Stimulated activated CD8-positive, alpha-beta memory T cell treated with anti-CD3 and anti-CD28 coated beads, Interleukin-2, amount 100 ng/mL, for 48 hours (primary cell): ENCODE measurements at regions not wholly inside any gene's neighbourhood (a gene's known extent, or its start where the extent isn't known, plus 50 kb on each side); places are given as distances from the start of the nearest gene placed in this dataset.
"Not testable (repeated sequence)": the region's sequence is repeated elsewhere in the genome, so short reads cannot be mapped to it uniquely, and the experiment has no call there.

Experiments
- DNase-seq, 2 donors: peaks; one replicate each; pipeline ENCODE4 v3.0.0-alpha.2; 2020; ENCODE audit warnings: low read depth in 2 of 2

GRCh38 chr5:148741766-148742165 lies 84.6 kb upstream of the ADRB2 start:
- not testable (repeated sequence) for DNase-seq

DNA sequence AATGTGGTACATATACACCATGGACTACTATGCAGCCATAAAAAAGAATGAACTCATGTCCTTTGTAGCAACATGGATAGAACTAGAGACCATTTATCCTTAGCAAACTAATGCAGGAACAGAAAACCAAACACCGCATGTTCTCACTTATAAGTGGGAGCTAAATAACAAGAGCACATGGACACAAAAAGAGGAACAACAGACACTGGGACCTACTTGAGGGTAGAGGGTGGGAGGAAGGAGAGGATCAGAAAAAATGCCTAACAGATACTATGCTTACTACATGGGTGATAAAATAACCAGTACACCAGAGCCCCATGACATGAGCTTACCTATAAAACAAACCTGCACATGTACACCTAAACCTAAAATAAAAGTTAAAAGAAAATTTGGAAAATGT lies 82.0 kb upstream of the ADRB2 start:
- not testable (repeated sequence) for DNase-seq

- no peak for DNase-seq
These were observed 79.4 kb upstream of the ADRB2 start for GRCh38 chr5:148746826-148747535.

DNA sequence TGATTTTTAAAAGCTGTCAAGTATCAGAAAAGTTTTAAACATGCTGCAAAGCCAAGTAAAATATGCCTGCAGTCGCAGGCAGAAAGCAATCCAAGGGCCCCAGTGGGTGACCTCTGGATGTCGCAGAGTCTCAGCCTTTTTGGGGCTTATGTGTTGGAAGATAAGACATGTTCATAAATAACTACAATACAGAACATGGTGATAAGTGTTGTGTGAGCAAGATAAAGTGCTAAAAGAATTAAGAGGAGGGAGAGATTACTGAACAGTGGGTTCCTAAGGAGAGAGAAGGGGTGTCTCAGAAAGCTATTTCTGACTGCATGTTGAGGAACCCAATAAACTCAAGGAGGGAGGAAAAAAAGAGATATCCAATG lies 78.9 kb upstream of the ADRB2 start:
- DNase-seq = no peak

DNA sequence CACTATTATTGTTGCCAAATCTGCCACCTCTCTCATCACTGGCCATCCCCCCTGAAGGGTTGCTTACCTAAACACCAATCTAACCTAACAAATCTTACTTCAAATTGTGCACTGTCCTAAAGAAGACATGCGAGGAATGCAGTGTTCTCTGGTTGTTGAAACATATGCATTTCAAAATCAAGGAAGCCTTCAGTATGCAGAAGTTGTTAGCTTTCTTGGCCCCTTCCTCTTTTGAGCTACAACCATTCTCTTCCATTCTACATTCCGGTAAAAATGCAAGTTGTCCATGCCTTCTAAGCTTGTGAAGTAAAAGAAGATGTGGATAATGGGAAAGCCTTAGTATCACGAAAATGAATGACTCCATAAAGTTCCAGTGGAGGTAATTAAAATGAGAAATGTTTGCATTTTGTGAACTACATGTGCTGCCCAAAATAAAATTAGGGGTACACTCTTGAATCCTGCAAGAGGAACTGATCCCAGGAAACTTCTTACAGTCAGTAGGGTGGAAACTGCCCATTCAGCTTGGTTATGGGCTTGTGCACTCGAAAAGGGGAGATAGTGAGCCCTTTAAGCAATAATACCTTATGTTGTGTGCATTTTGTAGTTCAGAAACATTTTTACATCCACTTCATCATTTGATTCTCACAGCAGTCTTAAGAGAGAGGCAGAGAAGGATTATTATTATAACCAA lies 77.6 kb upstream of the ADRB2 start:
- DNase-seq = no peak

DNA sequence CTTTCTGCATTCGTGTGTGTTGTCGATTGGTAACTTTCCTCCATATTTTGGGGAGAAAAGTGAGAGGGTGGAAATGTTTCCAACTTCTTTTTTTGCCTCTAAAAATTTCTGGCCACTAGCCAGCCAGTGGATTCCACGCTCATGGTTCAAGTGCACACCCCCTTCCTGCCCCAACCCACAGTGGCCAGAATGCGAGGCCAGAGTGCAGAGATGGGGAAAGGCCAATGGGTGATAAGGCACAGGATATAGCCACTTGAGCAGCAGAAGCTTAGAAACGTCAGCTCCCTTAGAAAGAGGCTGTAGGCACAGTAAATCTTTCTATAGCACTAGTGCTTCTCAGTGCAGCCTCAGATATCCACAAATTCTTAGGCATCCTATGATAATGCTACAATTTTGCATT lies 75.8 kb upstream of the ADRB2 start:
- DNase-seq = no peak

DNA sequence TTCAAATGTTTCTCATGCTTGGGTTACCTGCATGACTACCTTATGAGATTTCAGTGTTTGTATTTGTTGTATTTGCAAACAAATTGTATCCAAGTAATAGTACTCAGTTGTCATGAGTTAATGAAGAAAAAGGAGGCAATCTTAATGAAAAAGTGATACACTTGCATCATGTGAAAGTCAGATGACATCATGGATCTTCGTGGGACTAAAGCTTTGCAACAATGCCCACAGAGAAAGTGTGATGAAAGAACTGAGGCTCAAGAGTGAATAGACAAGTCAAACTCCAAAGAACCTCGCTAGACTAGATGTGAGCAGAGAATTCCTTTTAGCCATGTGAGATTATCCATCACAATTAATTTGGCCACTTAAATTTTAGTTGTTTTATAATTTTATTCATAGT lies 75.4 kb upstream of the ADRB2 start:
- DNase-seq = no peak

DNA sequence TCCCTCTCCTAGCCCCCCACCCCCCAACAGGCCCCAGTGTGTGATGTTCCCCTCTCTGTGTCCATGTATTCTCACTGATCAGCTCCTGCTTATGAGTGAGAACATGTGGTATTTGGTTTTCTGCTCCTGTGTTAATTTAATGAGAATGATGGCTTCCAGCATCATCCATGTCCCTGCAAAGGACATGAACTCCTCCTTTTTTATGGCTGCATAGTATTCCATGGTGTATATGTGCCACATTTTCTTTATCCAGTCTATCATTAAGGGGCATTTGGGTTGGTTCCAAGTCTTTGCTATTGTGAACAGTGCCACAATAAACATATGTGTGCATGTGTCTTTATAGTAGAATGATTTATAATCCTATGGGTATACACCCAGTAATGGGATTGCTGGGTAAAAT lies 74.0 kb upstream of the ADRB2 start:
- DNase-seq = not testable (repeated sequence)

GRCh38 chr5:148759101-148759500 lies 67.3 kb upstream of the ADRB2 start:
- no peak for DNase-seq

GRCh38 chr5:148760945-148761638 lies 65.3 kb upstream of the ADRB2 start:
- DNase-seq = no peak

DNA sequence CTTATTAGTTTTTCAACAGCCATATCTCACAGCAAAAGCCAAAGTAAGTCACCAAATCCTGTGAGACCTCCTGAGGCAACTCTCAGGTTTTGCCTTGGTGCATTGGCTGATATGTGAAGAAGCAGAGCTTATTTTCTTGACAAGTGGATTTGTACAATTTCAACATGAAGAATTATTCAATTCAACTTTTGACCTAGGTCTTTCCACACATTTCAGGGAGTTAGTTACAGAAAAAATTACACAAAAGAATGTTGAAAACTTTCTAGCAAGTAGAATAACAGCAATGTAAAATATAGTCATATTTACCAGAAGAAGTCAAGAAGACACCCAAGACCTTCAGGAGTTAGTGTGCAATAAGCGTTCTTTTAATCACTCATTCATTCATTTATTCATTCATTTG lies 62.4 kb upstream of the ADRB2 start:
- DNase-seq = no peak

DNA sequence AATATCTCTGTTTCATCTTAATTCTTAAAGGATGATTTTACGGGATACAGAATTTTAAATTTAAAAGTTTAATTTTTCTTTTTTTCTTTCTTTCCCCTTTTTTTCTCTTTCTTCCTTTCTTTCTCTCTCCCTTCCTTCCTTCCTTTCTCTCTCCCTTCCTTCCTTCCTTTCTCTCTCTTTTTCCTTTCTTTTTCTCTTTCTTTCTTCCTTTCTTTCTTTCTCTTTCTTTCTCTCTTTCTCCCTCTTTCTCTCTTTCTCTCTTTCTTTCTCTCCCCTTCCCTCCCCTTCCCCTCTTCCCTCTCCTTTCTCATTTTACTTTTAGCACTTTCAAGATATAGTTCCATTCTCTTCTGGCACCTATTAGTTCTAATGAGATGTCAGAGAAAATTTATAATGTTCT lies 61.4 kb upstream of the ADRB2 start:
- no peak for DNase-seq

DNA sequence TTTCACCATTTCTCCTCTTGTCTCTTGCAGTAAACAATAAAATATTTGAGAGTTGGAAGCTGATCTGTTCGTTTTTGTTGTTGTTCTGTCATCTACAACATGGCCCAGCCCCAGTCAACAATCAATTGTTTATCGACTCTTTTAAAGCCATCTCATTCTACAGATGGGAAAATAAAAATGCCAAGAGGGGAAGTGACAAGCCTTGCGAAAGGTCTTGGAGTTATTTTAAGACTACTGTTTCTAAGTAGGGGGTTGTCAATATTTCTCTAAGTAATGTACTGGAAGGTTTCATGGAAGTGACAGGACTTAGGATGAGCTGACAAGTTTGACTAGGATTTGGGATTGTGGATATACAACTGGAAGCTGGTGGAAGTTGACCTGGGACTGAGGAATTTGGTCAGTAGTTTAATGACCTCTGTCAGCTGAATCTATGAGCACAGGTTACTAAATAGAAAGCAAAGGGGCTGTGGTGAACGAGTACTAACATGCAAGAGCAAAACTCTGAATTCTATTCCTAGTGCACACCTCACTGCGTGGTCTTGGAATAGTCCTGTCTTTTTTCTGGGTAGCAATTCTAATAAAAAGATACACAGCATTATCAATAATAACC lies 57.5 kb upstream of the ADRB2 start:
- no peak for DNase-seq

- no peak for DNase-seq
These were observed 56.5 kb upstream of the ADRB2 start for GRCh38 chr5:148769941-148770340.

DNA sequence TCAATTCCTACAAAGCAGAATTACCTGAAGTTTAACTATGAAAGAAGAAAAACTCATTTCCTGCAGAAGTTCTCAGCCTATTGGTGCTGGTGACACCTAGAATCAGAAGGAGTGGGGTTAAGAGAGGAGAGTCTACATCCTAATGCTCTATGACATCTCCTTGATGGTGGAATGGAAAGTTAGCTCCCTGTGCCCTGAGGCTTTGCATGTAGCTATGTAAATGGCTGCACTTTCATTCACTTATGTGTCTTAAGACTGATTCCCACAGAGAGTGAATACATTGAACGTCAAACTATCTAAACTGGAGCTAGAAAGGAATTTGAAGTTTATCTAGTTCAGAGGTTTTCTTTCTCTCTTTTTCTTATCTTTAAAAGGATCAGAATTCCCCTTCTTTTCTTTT lies 52.1 kb upstream of the ADRB2 start:
- no peak for DNase-seq

GRCh38 chr5:148776261-148776660 lies 50.1 kb upstream of the ADRB2 start:
- DNase-seq = no peak
